Activated T-cell treated with anti-CD3 and anti-CD28 coated beads, Interleukin-2, amount 50 U/mL, for 72 hours (primary cell): ENCODE measurements at regions not wholly inside any gene's neighbourhood (a gene's known extent, or its start where the extent isn't known, plus 50 kb on each side); places are given as distances from the start of the nearest gene placed in this dataset.
A peak's percentile ranks its signal among the peaks of the same experiment; 100 is the strongest.

Experiments used
- ATAC-seq, 2 donors: fragments of 150-1000 bp; cut with Tn5 transposase; replicated peaks in 1 of 2; 2 replicates each; pipeline ENCODE4 v1.10.0; 2021; ENCODE audit warnings: moderate library complexity in 2 of 2, mild to moderate bottlenecking in 1 of 2
- DNase-seq, 2 donors: peaks; one replicate each; pipeline ENCODE4 v3.0.0; 2021 to 2022; ENCODE audit warnings: mixed read lengths in 1 of 2
- H3K27ac Mint-ChIP-seq: one replicate; pipeline ENCODE4 v1.8.0; 2022; ENCODE audit warnings: mild to moderate bottlenecking, moderate library complexity, mixed read lengths
- H3K27me3 Mint-ChIP-seq: one replicate; pipeline ENCODE4 v1.8.0; 2022; ENCODE audit warnings: low read depth, mixed read lengths
- H3K36me3 Mint-ChIP-seq, 2 donors: one replicate each; pipeline ENCODE4 v1.8.0; 2022; ENCODE audit warnings: mixed read lengths in 2 of 2, mild to moderate bottlenecking in 1 of 2; ENCODE audit not compliant: insufficient read depth in 2 of 2
- H3K4me1 Mint-ChIP-seq: one replicate; pipeline ENCODE4 v1.8.0; 2022; ENCODE audit warnings: low read depth, mixed read lengths
- H3K4me3 Mint-ChIP-seq, 2 donors: one replicate each; pipeline ENCODE4 v1.8.0; 2022; ENCODE audit warnings: mild to moderate bottlenecking in 2 of 2, mixed read lengths in 2 of 2, moderate library complexity in 2 of 2
- H3K9me3 Mint-ChIP-seq, 2 donors: one replicate each; pipeline ENCODE4 v1.8.0; 2022; ENCODE audit warnings: mixed read lengths in 2 of 2

DNA sequence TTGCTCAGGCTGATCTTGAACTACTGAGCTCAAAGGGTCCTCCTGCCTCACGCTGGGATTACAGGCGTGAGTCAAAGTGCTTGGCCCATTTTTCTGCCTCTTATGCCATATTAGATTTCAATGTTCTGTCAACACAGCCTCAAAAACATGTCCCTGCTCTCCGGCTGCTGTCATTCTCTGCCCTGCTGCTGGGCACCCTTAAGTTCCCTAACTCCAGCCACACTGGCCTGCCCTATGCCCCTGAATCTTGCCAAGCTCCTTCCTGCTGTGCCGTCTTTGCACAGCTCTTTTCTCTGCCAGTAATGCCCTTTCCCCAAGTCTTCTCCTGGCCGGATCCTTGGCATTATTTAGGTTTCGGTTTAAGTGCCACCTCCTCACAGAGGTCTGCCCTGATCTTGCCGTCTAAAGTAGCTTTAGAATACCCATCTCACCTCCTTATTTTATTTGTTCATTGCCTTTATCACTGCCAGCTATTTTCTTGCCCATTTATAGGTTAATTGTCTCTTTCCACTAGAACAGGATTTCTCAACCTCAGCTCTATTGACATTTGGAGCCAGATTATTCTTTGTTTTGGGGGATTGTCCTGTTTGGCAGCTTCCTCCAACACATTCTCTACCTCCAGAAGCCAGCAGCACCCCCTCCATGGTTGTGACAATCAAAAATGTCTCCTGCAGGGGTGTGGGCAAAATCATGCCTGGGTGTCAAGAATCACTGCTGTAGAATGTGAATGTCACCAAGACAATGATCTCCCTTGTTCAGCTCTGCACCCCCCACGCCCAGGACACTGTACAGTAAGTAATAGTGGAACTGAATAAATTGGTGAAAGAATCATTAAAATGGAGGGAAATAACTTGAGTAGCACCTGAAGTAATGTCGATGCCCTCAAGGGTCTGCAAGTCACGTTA is 168.2 kb downstream of the CYLD start:
- H3K9me3 Mint-ChIP-seq: no peaks in the 10 kb centered on the region
- no peaks in the 10 kb centered on the region for H3K36me3 Mint-ChIP-seq
- no peak for DNase-seq
- ATAC-seq: no peak
- peaks cover 39% of the 10 kb centered on the region for H3K27me3 Mint-ChIP-seq
- H3K27ac Mint-ChIP-seq: no peak overlapping the region
- no peaks in the 10 kb centered on the region for H3K4me1 Mint-ChIP-seq
- no peak overlapping the region for H3K4me3 Mint-ChIP-seq

GRCh38 chr16:50908468-50908867 is 166.6 kb downstream of the CYLD start:
- Mint-ChIP-seq H3K9me3 (no peaks in the 10 kb centered on the region), H3K27me3 (peaks cover 27% of the 10 kb centered on the region), H3K27ac (no peak overlapping the region), H3K4me1 (no peaks in the 10 kb centered on the region), H3K36me3 (no peaks in the 10 kb centered on the region), H3K4me3 (no peak overlapping the region)
- DNase-seq (no peak), ATAC-seq (no peak)

DNA sequence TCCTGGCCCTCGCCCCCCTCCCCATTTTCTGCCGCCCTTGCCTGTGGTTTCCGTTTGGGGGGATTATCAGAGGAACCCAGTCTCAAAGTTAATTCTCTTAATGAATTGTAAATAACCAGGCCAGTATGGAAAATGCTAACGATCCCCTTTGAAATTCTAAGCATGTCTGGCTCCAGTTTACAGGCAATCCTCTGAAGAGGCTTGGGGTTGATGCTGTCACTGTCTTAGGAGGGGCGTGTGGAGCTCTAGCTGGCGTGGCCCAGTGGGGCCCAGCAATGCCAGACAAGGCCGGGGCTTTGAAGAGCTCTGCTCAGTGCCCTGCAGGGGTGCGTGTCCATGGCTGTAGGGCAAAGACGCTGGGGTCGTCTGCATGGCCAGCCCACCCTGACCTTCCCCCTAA is 164.6 kb downstream of the CYLD start:
- Mint-ChIP-seq H3K27ac (no peak overlapping the region), H3K9me3 (no peaks in the 10 kb centered on the region), H3K27me3 (peaks cover 18% of the 10 kb centered on the region), H3K4me3 (no peak overlapping the region), H3K4me1 (no peaks in the 10 kb centered on the region), H3K36me3 (no peaks in the 10 kb centered on the region)
- no peak for ATAC-seq
- no peak for DNase-seq

- H3K9me3 Mint-ChIP-seq: no peaks in the 10 kb centered on the region
- peaks cover 6% of the 10 kb centered on the region for H3K27me3 Mint-ChIP-seq
- ATAC-seq: no peak
- H3K4me1 Mint-ChIP-seq: no peaks in the 10 kb centered on the region
- H3K27ac Mint-ChIP-seq: no peak overlapping the region
- no peak overlapping the region for H3K4me3 Mint-ChIP-seq
- no peak for DNase-seq
- H3K36me3 Mint-ChIP-seq: no peaks in the 10 kb centered on the region
Measured at GRCh38 chr16:50902457-50902856, 160.6 kb downstream of the CYLD start.

- DNase-seq (no peak), ATAC-seq (no peak)
- Mint-ChIP-seq H3K27ac (no peak overlapping the region), H3K4me3 (no peak overlapping the region), H3K27me3 (peaks cover 6% of the 10 kb centered on the region), H3K36me3 (no peaks in the 10 kb centered on the region), H3K9me3 (peaks cover 3 to 4% of the 10 kb centered on the region in 2 donors), H3K4me1 (no peaks in the 10 kb centered on the region)
Measured at GRCh38 chr16:50901062-50901461, 159.2 kb downstream of the CYLD start.

DNA sequence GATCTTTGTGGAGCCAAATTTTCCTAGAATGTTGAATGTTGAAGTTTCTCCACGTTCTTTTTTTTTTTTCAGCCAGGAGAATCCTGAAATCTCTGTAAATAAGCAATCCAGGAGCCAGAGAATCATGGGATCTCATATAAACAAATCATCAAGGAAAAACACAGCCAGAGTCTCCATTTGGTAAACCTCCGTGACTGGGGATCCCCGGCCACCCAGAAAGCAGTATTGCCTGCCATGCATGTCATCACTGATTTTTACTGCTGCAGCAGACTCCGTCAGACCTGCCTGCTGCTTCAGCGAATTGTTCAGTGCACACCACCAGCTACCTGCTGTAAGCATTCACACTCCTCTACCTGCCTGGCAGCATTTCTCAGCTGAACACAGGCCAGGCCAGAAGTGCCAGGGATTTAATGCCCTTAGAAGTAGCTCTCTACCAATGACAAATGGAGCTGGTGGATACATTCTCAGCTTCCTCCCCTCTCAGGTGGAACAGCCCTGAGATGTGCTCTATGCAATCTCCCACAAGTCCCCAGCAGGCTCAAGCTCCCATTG is 158.6 kb downstream of the CYLD start:
- DNase-seq: no peak
- H3K4me3 Mint-ChIP-seq: no peak overlapping the region
- H3K27ac Mint-ChIP-seq: no peak overlapping the region
- H3K9me3 Mint-ChIP-seq: peaks cover 3 to 4% of the 10 kb centered on the region in 2 donors
- H3K4me1 Mint-ChIP-seq: no peaks in the 10 kb centered on the region
- ATAC-seq: no peak
- no peaks in the 10 kb centered on the region for H3K36me3 Mint-ChIP-seq
- peaks cover 6% of the 10 kb centered on the region for H3K27me3 Mint-ChIP-seq

GRCh38 chr16:50899951-50900350 is 158.1 kb downstream of the CYLD start:
- no peak for ATAC-seq

GRCh38 chr16:50889746-50890145 is 147.9 kb downstream of the CYLD start:
- no peaks in the 10 kb centered on the region for H3K9me3 Mint-ChIP-seq
- H3K36me3 Mint-ChIP-seq: no peaks in the 10 kb centered on the region
- peaks cover 29% of the 10 kb centered on the region for H3K27me3 Mint-ChIP-seq
- ATAC-seq: no peak
- H3K27ac Mint-ChIP-seq: no peak overlapping the region
- no peak overlapping the region for H3K4me3 Mint-ChIP-seq
- H3K4me1 Mint-ChIP-seq: no peaks in the 10 kb centered on the region
- DNase-seq: no peak

More at GRCh38 chr16:50899951-50900350, 158.1 kb downstream of the CYLD start:
- Mint-ChIP-seq H3K36me3 (no peaks in the 10 kb centered on the region), H3K4me3 (no peak overlapping the region), H3K27me3 (peaks cover 6% of the 10 kb centered on the region), H3K4me1 (no peaks in the 10 kb centered on the region), H3K27ac (no peak overlapping the region), H3K9me3 (peaks cover 3 to 4% of the 10 kb centered on the region in 2 donors)
- no peak for DNase-seq

GRCh38 chr16:50889276-50889675 is 147.4 kb downstream of the CYLD start:
- no peaks in the 10 kb centered on the region for H3K36me3 Mint-ChIP-seq
- H3K4me1 Mint-ChIP-seq: no peaks in the 10 kb centered on the region
- DNase-seq (no peak), ATAC-seq (no peak)
- no peaks in the 10 kb centered on the region for H3K9me3 Mint-ChIP-seq
- no peak overlapping the region for H3K4me3 Mint-ChIP-seq
- no peak overlapping the region for H3K27ac Mint-ChIP-seq
- H3K27me3 Mint-ChIP-seq: peaks cover 24% of the 10 kb centered on the region

DNA sequence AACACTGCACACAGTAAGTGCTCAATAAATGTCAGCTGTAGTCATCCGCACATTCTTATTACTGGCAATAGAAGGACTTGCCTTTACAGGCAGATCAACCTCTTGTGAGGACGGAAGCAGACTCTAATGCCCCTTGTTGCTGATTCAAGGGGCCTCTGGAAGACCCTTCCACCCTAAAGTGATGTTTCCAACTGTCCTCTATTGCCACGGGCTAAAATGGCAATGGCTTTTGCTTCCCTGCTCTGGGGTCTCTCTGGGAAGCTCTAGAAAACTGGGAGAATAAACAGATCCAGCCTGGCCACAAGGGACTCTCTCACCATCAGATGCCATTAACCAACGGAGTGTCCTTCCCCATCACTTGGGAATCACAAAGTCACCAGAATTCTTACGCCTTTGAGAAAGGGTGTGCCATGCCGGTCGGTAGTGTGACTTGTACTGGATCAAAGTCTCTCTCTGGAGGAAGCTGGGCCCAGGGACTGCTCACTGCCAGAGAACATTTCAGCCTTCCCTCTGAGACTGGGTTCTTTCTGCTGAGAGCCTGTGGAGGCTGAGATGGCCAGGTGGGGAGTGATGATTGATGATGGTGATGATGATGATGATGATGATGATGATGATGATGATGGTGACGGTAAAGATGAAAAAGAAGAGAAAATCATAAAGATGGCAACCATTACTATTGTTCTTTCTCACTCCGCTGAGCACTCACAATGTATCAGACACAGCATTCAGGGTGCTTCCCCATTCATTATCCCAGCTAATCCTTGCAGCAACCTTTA is 146.8 kb downstream of the CYLD start:
- ATAC-seq (no peak), DNase-seq (no peak)
- Mint-ChIP-seq H3K27ac (no peak overlapping the region), H3K36me3 (no peaks in the 10 kb centered on the region), H3K9me3 (no peaks in the 10 kb centered on the region), H3K4me1 (no peaks in the 10 kb centered on the region), H3K4me3 (no peak overlapping the region), H3K27me3 (peaks cover 18% of the 10 kb centered on the region)

DNA sequence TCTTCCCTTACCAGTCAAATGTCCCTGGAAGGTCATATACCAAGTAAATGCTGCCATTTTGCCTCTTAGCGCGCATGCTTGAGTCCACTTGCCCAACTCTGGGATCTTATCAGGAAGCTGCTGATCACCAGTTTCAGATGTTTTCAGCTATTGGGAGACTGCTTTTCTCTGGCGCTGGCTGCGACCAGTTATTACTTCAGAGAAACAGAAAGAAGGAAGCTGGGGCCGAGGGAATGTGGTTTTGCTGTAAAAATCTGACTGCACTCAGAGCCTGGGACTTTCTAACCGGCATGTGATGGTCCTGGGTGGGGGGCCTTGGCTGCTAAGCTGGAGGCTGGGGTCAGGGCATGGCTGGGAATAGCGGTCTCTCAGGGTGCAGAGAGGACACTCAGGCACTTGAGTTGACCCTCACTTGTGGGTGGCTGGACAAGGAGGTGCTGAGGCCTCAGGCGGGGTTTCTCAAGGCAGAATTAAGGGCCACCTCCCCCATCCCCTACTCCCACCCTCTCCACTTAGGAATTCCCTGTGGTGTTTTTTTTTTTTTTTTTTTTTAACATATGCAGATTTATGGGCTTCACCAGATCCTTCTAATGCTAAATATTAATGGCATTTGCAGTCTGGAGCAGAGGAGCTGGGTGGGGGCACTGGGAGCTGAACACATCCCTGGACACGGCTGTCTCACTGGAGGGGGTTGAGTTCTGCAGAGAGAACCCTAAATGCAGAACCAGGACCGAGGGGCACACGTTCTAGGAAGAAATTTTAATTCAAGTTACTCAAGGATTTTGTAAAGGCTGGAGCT is 145.8 kb downstream of the CYLD start:
- ATAC-seq: no peak
- Mint-ChIP-seq H3K4me3 (no peak overlapping the region), H3K27me3 (peaks cover 21% of the 10 kb centered on the region), H3K27ac (no peak overlapping the region), H3K9me3 (no peaks in the 10 kb centered on the region), H3K36me3 (no peaks in the 10 kb centered on the region), H3K4me1 (no peaks in the 10 kb centered on the region)
- DNase-seq: no peak

- DNase-seq (peak; percentile 28 to 43), ATAC-seq (no peak)
- Mint-ChIP-seq H3K4me3 (no peak overlapping the region), H3K27ac (no peak overlapping the region), H3K27me3 (peaks cover 9% of the 10 kb centered on the region), H3K9me3 (no peaks in the 10 kb centered on the region), H3K4me1 (no peaks in the 10 kb centered on the region), H3K36me3 (no peaks in the 10 kb centered on the region)
Measured at GRCh38 chr16:50884066-50884860, 142.4 kb downstream of the CYLD start.
